SHP77 treated with DMSO at 0.1 percent for 48 hours (cell line): ENCODE measurements at regions not wholly inside any gene's neighbourhood (a gene's known extent, or its start where the extent isn't known, plus 50 kb on each side); places are given as distances from the start of the nearest gene placed in this dataset.

Experiments
- DNase-seq: peaks from one replicate; lab custom pipeline; 2025; lab: John Stamatoyannopoulos, UW

DNA sequence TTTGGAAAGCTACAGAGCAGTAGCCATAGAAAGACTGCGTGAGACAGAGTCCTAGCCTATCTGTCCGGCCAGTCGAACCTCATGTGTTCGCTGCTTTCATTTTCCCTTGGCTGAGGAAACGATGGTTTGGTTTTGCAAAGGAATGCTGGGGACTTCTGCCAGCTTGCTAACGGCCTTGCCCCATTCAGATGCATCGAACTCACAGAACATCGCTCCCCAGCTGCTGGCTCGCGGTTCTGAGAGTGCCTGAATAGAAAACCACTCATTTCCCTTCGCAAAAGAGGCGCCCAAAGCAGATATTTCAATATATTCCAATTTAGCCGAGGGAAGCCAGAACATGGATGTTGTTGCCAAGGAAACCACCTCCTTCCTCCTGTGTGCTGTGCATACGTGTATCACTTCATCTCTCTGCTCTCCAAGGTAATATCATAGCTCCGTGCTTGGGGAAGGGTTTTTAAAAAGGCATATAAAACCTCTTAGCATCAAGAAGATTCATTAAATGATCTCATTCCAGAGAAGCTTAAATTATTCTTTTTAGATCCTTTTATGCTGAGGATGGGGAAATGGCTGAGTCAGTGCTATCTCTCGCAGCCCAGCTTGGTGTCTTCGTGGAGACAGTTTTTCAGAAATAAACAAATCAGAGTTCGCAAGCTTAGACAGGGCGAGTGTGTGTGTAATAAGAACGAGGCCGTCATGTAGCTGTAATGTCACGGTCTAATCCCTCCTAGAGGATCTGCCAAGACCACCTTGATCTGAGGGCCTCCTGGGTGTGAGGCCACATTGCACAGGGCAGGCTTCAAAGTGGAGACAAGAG lies 215.2 kb downstream of the RPS24 start:
- no peak for DNase-seq

DNA sequence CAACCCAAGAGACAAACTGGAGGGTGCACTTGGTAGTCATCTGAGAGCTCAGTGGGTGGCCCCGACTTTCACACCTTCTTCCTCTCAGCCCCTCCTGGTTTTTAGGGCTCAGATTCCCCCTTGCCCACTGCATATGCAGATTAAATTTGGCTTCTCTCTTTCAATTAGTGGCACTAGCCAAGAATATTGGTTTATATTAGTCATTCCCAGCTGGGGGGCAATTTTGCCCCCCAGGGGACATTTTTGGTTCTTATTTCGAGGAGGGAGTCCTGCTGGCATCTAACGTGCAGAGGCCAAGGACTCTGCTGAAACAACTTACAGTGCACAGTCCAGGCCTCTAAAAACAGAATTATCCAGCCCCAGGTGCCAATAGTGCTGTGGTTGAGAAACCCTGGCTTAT lies 216.0 kb downstream of the RPS24 start:
- DNase-seq: no peak

DNA sequence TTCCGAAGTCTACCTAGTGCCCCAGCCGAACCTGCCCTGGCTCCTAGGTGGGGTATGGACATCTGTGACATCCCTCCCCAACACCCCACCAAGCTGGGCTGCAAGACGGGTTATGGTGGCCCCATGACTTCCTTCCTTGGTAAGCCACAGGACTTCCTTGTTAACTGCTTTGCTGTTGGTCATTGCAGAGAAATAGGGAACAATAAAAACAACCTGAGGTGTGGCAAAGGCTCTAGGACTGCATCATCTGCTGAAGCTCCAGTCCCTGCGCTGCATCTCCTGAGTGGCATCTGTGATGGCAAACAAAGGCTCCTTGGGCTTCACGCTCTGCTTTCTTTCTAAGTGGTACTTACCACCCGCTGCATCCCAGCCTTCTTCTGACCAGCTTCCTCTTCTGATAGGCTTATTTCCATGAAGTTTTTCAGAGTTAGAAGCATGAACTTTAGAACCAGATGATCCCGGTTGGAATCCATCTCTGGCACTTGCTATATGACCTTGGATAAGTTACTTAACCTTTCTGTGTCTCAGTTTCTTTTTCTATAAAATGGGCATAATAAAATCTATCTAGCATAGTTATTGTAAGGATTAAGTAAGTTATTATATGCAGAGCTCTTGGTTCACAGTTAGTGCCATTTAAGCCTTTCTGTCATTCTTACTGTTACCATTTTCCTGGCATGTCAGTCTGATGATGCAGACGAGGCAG lies 216.8 kb downstream of the RPS24 start:
- DNase-seq: no peak

DNA sequence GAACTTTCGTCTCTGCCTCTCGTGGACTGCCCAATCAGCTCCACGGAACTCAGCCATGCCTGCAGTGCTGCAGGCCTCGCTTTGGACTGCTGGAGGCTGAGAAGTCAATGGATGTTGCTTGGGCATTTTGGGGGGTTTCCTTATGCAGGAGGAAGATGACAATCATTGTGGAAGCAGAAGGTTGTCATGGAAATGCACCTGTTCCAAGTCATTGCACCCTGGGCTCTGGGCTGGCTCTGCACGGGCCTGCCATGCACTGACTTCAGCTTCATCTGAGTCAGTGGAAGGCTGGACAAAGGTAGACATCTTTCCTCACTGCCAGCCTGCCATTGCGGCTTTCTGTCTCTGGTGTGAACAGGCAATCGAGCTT lies 217.3 kb downstream of the RPS24 start:
- no peak for DNase-seq

DNA sequence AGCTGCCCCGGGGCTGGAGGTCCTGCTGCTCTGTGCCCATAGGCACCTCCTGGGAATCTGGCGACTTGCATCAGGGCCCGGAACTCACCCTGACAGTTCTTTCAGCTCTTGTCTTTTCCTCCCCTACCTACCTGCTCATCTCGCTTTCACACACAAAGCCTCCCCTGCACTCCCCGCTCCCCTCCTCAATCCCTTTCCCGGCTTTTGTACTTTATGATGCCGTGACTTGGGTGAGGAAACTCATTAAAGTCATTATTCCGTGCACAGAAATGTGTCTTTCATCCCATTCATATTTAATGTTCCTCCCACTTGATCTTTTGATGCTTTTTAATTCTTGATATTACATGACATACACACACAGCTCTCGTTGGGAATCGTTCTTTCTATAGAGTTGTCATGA lies 218.6 kb downstream of the RPS24 start:
- DNase-seq: no peak

DNA sequence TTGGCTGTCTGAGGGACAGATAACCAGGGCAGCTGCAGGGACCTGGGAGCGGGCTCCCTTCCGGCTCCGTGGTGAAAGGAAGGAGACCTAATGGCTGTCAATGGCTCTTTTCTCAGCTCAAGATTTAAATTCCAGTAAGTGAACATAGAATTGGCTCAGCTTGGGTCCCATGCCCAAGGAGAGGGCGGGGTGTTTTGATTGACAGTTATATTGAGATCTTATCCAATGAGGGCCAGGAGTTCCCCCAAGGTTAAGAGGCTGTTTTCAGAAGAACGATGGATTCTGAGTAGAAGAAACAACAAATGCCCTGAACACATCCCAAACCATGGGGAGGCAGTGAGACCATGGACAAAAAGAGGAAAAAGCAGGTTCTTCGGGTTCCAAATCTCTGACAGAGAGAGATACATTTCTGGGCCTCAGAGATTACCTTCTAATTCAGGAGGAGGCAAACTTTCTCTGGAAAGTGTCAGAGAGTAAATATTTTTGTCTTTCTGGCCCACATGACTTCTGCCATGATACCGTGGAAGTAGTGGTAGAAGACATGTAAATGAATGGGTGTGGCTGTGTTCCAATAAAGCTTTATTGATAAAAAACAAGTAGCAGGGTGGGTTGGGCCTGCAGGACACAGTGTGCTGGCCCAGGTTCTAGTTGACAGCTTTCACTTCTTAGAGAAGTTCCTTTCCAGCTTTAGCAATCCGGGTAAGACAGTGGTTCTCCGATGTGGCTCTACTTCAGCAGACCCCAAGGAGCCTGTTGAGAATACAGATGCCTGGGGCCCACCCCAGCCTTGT lies 219.6 kb downstream of the RPS24 start:
- DNase-seq: no peak

DNA sequence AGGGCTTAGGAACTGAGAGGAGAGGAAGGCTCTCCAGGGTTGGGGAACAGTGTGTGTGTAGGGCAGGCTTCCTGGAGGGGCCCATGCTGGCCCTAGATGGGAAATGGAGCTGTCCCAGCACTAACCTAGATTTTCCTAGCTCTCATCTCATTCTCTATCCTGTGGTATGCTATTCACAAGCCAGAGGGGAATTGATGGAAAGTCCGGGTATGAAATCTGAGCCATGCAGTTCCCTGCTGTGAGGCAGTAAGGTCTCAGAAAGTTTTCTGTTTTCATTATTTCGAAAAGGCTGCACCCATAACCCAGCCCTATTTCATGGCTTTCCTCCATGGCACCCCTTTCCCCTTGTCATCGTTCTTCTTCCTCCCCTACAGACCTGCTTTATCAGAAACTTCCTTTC lies 220.3 kb downstream of the RPS24 start:
- no peak for DNase-seq

DNA sequence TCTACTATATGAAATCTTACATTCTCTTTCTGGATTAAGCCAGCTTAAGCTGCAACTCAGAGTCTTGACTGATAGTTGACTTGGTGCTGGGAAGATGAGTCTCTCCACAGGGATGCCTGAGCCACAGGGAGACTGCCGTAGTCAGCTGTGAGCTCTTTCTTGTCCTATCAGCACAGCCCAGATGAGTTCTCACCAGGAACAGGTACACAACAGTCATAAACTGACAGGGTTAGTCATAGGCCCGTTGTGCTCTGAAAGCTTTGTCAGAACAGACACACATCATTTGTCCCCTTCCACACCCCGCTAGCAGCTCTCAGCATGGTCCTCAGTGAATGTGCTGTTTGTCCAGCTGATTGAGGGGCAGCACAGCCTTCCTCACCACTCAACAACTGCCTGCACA lies 221.6 kb downstream of the RPS24 start:
- no peak for DNase-seq

DNA sequence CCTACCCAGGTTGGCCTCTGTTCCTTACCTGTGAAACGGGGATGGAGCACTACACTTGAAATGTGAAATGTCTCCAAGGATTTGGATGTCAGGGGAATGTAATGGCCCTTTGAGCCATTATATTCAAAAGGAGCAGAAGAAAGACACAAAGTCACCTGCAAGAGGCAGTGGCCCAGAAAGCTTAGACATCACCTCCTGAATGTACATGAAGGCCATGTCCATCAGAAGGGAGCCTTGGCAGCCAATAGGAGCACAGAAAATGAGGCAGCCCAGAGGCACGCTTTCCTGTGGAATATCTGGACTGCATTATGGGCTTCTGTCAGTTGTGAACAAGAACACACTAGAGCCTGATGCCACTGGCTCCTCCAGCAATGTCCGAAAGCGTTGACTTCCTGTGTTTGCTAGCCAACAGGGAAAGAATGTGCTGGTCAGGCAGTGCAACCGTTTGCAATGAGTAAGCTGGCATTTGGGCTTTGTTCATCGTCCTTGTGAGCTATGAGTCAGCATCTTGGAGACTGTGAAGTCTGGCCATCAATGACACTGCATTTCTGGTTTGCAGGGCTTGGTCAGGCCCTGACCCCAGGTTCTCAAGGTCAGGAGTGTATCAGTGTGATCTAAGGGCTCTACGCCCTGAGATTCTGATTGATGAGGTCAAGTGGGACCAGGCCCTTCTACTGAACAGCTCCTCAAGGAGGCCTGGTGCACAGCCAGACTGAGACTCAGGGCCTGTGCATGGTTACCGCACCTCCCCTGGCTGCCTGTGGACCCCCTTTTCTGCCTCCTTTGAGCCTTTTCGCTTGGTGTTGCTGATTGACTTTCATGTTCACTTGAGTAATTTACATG lies 222.4 kb downstream of the RPS24 start:
- no peak for DNase-seq

DNA sequence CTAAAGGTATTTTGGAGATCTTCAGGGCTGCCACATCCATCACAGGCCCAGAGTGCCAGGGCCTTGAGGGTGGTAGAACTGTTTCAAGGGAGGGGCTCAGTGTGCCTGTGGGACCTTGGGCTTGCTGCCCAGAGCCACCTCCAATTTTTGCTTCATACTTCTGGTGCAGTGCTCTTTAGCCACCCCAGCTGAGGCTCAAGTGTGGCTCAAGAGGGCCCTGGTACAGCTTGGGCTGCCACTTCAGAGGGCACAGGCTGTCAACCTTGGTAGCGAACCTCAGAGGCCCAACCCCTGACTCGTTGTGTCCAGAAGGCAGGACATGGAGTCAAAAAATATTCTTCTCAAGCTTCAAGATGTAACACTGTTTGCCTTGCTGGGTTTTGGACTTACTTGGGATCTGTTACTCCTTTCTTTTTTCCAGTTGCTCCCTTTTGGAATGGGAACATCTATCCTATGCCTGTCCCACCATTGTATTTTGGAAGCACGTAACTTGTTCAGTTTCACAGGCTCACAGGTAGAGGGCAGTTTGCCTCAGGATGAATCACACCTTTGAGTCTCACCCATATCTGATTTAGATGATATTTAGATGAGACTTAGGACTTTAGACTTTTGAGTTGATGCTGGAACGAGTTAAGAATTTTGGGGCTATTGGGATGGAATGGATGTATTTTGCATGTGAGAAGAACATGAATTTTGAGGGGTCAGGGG lies 224.8 kb downstream of the RPS24 start:
- no peak for DNase-seq

DNA sequence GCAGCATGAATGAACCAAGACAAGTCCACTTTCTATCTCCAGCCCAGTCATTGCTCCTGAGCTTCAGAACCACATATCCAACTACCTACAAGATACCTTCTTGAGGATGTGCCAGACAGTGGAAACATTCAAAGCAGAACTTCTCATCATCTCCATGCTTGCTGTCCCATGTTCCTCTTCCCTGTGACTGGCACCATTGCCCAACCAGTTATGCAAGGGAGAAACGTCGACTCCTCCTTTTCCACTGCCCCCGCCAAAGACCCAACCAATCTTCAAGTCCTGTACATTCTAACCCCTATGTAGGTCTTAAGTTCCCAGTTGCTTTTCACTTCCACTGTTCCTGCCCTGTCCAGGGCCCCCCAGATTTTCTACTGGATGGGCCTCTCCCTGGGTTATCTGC lies 225.7 kb downstream of the RPS24 start:
- no peak for DNase-seq

DNA sequence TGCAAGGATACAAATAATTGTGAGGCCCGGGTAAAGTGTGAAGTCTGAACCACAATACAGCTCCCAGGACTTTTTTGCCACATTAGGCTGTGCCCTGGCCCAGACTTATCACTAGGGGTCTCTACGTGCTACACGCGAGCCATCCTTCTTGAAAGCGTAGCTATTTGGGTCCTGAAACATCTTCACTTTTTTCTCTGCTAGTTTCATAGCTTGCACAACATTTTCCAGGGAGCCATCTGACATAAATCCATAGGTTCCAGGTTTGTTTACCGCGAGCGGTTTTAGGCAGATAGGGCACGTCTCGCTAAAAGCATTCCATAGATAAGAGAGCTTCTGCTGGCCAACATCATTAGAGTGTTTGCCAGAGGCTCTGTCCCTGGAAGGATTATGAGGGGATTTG lies 226.5 kb downstream of the RPS24 start:
- no peak for DNase-seq

DNA sequence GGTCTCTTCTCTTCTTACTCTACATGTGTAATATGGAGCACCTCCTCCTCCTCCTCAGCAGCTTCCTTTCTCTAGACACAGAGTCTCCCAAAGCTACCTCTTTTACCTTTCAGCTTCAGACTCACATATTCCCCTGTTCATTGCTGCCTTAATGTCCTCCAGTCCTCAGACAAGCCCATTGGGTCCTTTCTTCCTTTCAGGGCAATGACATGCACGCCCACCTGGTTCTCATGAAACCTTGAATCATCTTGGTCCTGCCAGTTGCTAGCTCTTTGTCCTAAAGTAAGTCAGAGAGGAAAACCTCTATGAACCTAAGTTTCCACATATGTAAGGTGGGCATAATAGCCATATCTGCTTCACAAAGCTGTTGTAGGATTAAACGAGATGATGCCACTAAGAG lies 227.0 kb downstream of the RPS24 start:
- no peak for DNase-seq

DNA sequence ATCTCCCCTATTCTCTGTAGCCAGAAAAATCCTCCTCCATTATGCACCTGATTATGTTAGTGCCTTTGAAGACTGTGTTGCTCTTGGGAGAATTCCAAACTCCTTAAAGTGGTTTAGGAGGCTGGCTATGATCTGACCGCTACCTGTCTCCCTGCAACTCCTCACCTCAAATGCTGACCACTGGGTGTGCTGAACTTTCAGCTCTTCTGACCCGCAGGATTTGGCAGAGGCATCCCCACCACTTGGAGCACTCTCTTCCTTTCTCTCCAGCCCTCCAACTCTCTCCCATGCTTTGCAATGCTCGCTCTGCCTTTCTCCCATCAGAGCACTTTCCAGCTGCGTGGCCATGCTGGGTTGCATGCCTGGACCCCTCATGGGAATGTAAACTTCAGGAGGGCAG lies 227.6 kb downstream of the RPS24 start:
- no peak for DNase-seq

DNA sequence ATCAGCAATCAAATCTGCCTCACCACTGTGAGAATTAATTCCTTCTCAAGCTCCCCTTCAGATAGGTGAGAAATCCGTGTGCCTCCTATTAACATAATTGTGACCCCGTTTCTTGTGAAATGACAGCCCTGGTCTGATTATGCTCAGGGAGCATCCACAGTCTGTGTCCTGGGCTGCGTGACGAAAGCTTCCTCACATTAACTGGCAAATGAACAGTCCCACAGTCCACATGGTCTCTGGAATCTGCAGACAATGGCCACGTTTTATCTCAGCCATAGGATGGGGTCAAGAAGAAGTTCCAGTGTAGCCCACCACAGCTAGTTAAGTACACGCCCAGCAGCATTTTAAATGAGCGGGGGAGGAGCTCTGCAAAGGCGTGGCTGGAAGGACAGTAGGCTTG lies 229.2 kb downstream of the RPS24 start:
- DNase-seq: no peak

DNA sequence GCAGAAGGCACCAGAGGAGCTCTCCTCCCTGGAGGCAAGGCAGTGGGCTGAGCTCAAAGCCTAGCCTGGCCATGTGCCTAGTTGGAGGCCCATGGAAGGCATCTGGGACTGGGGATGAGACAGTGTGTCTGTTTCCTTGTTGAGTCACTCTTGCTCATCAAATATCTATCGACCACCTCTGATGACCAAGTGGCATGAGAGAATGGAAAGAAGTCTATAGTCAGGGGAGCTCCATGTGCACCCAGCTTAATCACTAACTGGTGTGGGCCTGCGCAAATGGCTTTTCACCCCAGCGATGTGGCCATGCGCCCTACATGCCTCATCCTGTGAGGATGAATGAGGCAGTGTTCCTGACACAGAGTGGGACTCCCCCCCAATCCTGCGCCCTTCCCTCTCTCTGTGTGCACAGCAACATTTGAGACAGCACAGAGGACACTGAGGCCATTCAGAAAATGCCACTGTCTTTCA lies 229.9 kb downstream of the RPS24 start:
- DNase-seq: no peak

DNA sequence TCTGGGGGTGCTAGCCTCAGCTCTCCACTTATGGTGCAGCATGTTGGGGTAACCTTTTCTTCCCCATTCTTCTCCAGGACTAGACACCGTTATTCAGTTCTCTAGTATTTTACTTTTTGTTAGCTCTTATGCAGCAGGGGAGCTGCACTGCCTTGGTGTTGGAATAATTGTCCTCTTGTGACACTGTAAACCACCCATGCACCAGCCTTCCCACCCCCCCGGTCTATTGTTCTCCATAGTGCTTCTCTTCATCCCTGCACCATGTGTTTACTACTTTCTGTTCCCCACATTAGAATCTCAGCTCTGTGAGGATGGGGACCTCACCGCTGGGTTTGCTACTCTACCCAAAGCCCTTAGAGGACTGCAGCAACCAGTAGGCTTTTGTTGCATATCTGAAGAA lies 230.7 kb downstream of the RPS24 start:
- DNase-seq: no peak

DNA sequence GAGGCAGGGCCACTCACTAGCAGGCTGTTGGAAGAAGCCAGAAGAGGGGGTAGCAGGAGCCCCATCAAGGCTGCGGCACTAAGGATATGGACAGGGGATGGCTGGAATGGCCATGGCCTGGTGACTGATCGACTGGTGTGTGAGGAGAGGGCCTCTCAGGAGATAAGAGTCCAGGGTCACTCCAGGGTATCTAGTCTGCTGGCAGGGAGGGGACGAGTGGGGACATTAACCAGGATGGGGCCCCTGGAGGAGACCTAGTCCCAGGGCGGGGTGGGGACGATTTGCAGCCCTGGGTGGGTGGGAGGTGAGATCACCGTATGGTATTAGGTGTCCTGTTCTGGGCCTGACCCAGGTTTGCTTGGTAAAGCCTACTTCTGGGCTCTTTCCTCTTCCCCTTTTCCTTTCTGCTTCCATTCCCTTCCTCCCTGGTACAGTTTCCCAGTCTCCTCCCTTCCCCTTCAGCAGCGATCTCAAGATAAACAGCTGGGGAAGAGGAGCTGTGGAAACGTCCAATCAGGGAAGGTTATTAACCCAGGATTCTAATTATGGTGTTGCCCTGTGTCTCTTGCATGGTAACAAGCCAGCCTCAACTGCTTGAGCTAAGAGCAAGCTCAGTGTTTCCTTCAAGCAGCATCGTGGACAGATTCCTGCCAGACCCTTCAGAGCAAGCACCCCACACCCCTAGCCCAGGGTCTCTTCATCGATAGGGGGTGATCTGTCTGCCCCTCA lies 233.2 kb downstream of the RPS24 start:
- DNase-seq: no peak

DNA sequence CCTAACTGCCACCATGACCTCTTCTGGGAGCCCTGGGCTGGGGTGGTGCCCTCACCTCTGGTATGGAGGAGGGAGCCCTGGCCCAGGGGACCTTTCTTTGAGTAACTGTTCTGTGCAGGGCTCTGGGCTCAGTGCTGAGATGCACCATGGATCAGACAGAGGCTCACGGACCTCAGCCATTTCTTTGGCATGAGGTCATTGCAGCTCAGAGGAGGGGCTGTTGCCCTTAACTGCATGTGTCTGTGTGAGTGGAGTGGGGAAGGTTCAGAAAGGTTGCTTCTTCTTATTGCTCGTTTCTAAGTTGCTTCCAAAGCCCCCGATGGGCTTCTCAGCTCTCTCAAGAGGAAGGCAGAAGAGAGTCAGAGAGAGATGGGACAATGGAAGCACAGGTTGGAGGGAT lies 233.9 kb downstream of the RPS24 start:
- DNase-seq: no peak

DNA sequence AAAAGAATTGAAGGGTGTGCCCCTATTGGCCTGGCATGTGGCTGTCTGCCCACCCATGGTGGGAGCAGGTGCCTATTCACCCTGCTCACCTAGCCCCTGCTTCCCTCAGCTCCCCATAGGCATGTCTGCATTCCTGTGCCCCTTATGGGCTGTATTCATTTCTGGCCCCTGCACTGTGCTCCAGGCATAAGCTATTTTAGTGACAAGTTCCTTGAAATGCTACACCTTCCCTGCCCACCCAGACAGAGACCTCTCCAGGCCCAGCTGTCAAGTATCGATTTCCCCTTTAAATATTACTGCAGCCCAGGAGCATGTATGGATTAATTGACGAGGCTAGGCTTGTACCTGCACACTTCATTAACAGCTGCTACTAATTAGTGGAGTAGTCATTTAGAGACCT lies 235.4 kb downstream of the RPS24 start:
- DNase-seq: no peak

DNA sequence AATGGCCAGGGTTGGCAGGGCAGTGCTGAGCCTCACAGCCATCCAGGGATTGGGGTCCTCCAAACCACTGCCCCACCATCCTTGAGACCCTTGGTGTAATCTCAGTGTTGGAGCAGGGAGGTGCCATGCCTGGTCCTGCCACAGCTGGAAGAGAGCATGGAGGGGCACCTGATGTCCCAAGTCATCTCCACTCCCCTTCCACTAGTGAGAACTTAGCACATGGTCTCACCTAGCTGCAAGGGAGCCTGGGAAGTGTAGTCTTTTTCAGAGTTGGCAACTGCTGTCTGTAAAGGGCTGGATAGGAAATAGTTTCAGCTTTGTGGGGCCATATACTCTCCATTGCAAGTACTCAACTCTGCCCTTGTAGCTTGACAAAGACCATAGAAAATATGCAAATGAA lies 238.7 kb downstream of the RPS24 start:
- no peak for DNase-seq
